DOHH2 (cell line): ENCODE measurements at regions not wholly inside any gene's neighbourhood (a gene's known extent, or its start where the extent isn't known, plus 50 kb on each side); places are given as distances from the start of the nearest gene placed in this dataset.

Source experiments
- H3F3A ChIP-seq: fragments of 200-600 bp; sonication (generic), shearing (Covaris generic); 2 replicates; pipeline ENCODE4 v1.6.0; 2016; ENCODE audit warnings: antibody characterized with exemption, mild to moderate bottlenecking; ENCODE audit not compliant: control insufficient read depth, insufficient read depth
- H3K27ac ChIP-seq: fragments of 200-600 bp; sonication (generic); 2 replicates; pipeline ENCODE4 v1.5.1; 2014; ENCODE audit warnings: low read depth, mild to moderate bottlenecking, low read length, moderate library complexity
- H3K27me3 ChIP-seq: fragments of 200-600 bp; sonication (generic); 2 replicates; pipeline ENCODE4 v1.6.1; 2014; ENCODE audit warnings: mild to moderate bottlenecking, low read length, mixed read lengths; ENCODE audit not compliant: control insufficient read depth
- H3K36me3 ChIP-seq: fragments of 200-600 bp; sonication (generic); 2 replicates; pipeline ENCODE4 v1.6.1; 2014; ENCODE audit warnings: mild to moderate bottlenecking, low read length, moderate library complexity, mixed read lengths; ENCODE audit not compliant: control insufficient read depth
- H3K4me1 ChIP-seq: fragments of 200-600 bp; sonication (generic); 2 replicates; pipeline ENCODE4 v1.6.1; 2014; ENCODE audit warnings: mild to moderate bottlenecking, low read length, mixed read lengths; ENCODE audit not compliant: control insufficient read depth
- H3K4me2 ChIP-seq: fragments of 200-600 bp; sonication (generic); 2 replicates; pipeline ENCODE4 v1.6.0; 2014; ENCODE audit warnings: mild to moderate bottlenecking, low read length, moderate library complexity
- H3K4me3 ChIP-seq: fragments of 200-600 bp; sonication (generic); 2 replicates; pipeline ENCODE4 v1.5.1; 2014; ENCODE audit warnings: mild to moderate bottlenecking, low read length, mixed read lengths
- H3K79me2 ChIP-seq: fragments of 200-600 bp; sonication (generic); 2 replicates; pipeline ENCODE4 v1.6.1; 2014; ENCODE audit warnings: mild to moderate bottlenecking, low read length, mixed read lengths; ENCODE audit not compliant: control insufficient read depth
- H3K9me2 ChIP-seq: fragments of 200-600 bp; sonication (generic); replicated peaks from 2 replicates; pipeline ENCODE4 v1.6.1; 2014; ENCODE audit warnings: mild to moderate bottlenecking, low read length, mixed read lengths; ENCODE audit not compliant: control insufficient read depth
- H3K9me3 ChIP-seq: fragments of 200-600 bp; sonication (generic); 2 replicates; pipeline ENCODE4 v1.6.1; 2014; ENCODE audit warnings: antibody characterized with exemption, low read length, mixed read lengths; ENCODE audit not compliant: control insufficient read depth, insufficient read depth
- H4K20me1 ChIP-seq: fragments of 200-600 bp; sonication (generic); 2 replicates; pipeline ENCODE4 v1.6.0; 2014; ENCODE audit warnings: low read depth, mild to moderate bottlenecking, antibody characterized with exemption, low read length, moderate library complexity; ENCODE audit not compliant: control insufficient read depth, insufficient read depth
- CTCF ChIP-seq: fragments of 200-600 bp; sonication (generic); IDR thresholded peaks from one replicate; pipeline ENCODE4 v1.5.1; 2014; ENCODE audit warnings: antibody characterized with exemption, mild to moderate bottlenecking, low read depth, low read length; ENCODE audit not compliant: poor library complexity, severe bottlenecking
- EZH2phosphoT487 ChIP-seq: fragments of 200-600 bp; sonication (generic); IDR thresholded peaks from 2 replicates; pipeline ENCODE4 v1.6.1; 2017; ENCODE audit warnings: borderline replicate concordance, mild to moderate bottlenecking, antibody characterized with exemption, low read length, moderate library complexity, mixed read lengths

DNA sequence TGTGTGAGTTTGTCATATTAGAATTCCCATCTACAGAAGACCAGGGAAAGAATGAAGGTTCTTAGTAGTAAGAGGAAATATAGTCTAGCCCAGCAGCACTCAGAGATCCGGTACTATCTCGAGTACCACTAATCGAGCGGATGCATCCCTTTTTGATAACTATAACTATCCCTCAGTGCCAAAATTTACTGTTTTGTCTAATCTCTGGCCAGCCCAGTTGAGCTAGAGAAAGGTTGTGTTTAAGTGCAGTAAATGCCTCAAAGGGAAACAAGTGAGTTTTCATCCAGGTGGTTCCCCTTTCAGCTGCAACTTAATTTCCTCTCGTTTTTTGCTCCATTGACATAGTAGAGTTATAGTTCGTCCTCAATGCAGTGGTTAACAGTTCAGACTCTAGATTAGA, 146.7 kb downstream of the GPBP1 start:
- H3K27me3 ChIP-seq = peaks cover 7% of the 10 kb centered on the region
- H3K9me3 ChIP-seq = no peaks in the 10 kb centered on the region
- no peak overlapping the region for H3K27ac ChIP-seq
- H3K4me1 ChIP-seq = no peaks in the 10 kb centered on the region
- H4K20me1 ChIP-seq = no peaks in the 10 kb centered on the region
- H3K4me3 ChIP-seq = no peak overlapping the region
- TF ChIP-seq CTCF (no peak), EZH2phosphoT487 (no peak)
- H3K79me2 ChIP-seq = no peaks in the 10 kb centered on the region
- H3K4me2 ChIP-seq = no peak overlapping the region
- no peaks in the 10 kb centered on the region for H3K9me2 ChIP-seq
- no peaks in the 10 kb centered on the region for H3K36me3 ChIP-seq
- H3F3A ChIP-seq = no peaks in the 10 kb centered on the region

DNA sequence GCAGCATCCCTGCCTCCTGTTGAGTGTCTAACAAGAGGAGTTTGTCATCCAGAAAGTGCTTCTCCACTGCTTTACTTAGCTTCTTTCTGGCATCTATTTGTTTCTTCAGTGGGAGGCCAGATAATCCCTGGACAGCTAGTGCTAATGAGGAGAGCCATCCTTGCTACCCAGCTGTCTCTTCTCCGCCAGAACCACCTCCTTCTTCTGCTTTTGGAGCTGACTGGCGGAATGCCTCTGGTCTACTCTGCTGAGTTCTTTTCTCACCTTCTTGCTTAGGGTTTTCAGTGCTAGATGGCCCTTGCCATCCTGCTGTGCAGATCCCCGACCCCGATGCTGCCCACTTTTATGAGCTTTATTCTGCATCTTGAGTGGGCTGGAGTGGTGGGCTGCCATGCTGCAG, 145.8 kb downstream of the GPBP1 start:
- Histone ChIP-seq H3K4me3 (no peak overlapping the region), H3K36me3 (no peaks in the 10 kb centered on the region), H3K9me3 (no peaks in the 10 kb centered on the region), H3K4me1 (no peaks in the 10 kb centered on the region), H3K27ac (no peak overlapping the region), H3F3A (no peaks in the 10 kb centered on the region), H3K27me3 (peaks cover 5% of the 10 kb centered on the region), H3K79me2 (no peaks in the 10 kb centered on the region), H4K20me1 (no peaks in the 10 kb centered on the region), H3K9me2 (no peaks in the 10 kb centered on the region), H3K4me2 (no peak overlapping the region)
- no peak for TF ChIP-seq CTCF

DNA sequence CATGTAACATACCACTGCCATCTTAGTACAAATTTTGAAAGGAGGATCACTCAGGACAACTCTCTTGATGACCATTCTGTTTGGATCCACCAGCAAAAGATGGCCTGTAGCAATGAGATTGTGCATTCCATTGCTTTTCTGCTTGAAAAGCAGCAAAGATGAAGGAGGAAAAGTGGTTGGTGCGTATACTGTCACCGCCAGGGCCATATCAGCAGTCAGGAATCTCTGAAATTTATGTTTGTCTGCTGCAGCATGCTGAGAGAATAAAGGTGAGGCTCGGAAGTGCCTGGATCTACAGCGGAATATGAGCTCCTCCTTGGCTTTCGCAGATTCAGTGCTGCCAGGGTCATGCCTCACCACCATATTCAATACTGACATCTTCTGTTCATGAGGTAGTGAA, 144.4 kb downstream of the GPBP1 start:
- no peak overlapping the region for H3K4me3 ChIP-seq
- H3K27ac ChIP-seq = no peak overlapping the region
- no peaks in the 10 kb centered on the region for H3K9me2 ChIP-seq
- no peaks in the 10 kb centered on the region for H3F3A ChIP-seq
- H3K4me2 ChIP-seq = no peak overlapping the region
- H4K20me1 ChIP-seq = no peaks in the 10 kb centered on the region
- H3K27me3 ChIP-seq = peaks cover 5% of the 10 kb centered on the region
- H3K36me3 ChIP-seq = no peaks in the 10 kb centered on the region
- no peaks in the 10 kb centered on the region for H3K79me2 ChIP-seq
- no peaks in the 10 kb centered on the region for H3K4me1 ChIP-seq
- no peak for TF ChIP-seq EZH2phosphoT487
- no peak for TF ChIP-seq CTCF
- H3K9me3 ChIP-seq = no peaks in the 10 kb centered on the region

DNA sequence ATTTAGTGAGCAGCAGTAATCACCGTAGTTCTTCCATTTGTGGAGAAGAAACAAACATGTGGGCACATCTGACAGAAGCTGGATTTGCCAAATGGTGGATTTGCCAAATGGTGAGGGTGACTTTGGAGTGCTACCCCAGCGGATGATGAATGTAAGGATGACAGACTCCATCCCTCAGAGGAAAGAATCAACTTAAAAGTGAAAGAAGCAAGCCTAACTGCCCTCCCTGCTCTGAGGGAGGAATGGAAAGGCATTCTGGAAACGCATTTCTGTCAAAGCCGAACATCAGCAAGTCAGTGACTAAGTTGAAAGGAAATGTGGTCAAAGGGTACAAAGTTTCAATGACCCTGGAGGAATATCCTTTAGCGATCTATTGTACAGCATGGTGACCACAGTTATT, 143.5 kb downstream of the GPBP1 start:
- Histone ChIP-seq H3K4me2 (no peak overlapping the region), H3K4me3 (no peak overlapping the region), H3K9me2 (no peaks in the 10 kb centered on the region), H4K20me1 (no peaks in the 10 kb centered on the region), H3K4me1 (no peaks in the 10 kb centered on the region), H3K27me3 (peaks cover 5% of the 10 kb centered on the region), H3K36me3 (no peaks in the 10 kb centered on the region), H3K27ac (no peak overlapping the region), H3F3A (no peaks in the 10 kb centered on the region), H3K79me2 (no peaks in the 10 kb centered on the region), H3K9me3 (no peaks in the 10 kb centered on the region)
- no peak for TF ChIP-seq CTCF
- no peak for TF ChIP-seq EZH2phosphoT487
